ENCODE measurements at regions not wholly inside any gene's neighbourhood (a gene's known extent, or its start where the extent isn't known, plus 50 kb on each side); places are given as distances from the start of the nearest gene placed in this dataset.

DNA sequence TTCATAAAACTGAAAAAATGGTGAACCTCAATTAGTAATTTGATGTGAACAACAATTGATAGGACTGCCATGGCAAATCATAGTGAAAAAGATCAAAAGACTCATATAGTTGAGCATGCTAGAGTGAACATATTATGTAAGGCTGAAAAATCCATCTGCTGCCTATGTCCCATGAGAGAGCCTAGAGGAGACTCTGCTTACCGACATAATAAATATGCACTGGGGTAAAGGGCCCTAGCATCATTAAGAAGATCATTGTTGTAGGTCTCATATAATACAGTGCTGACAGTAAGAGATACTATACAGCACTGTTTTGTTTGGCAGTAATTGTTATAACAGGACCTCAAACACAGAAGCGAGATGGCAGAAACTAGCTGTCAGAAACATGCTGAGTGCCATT, 229.0 kb downstream of the PABPC4L start:
- TF ChIP-seq CTCF (IDR thresholded peaks at IDR 0.05; ENCODE audit: extremely low read depth in 1 of 2, insufficient read depth in 1 of 2, low read depth in 1 of 2, low read length in 2 of 2): no peak
- no peak for TF ChIP-seq MYC (IDR thresholded peaks at IDR 0.05; ENCODE audit: low read depth, low read length)
- TF ChIP-seq POLR2A (IDR thresholded peaks at IDR 0.05; ENCODE audit: low read depth, low read length): no peak
